Fibroblast of lung (primary cell): ENCODE measurements at regions not wholly inside any gene's neighbourhood (a gene's known extent, or its start where the extent isn't known, plus 50 kb on each side); places are given as distances from the start of the nearest gene placed in this dataset.

Experiments used
- DNase-seq, 2 donors: peaks; one replicate each; pipeline versions ENCODE4 v3.0.0 to v3.0.0-alpha.2; 2010; ENCODE audit warnings: low read depth in 2 of 2
- H2AFZ ChIP-seq: 2 replicates; pipeline ENCODE4 v1.5.1; 2012; ENCODE audit warnings: low read length, control low read depth, inconsistent platforms
- H3K27ac ChIP-seq: 2 replicates; pipeline ENCODE4 v1.5.1; 2011; ENCODE audit warnings: low read length, control low read depth; ENCODE audit not compliant: insufficient read depth
- H3K27me3 ChIP-seq: 2 replicates; pipeline ENCODE4 v1.5.1; 2011; ENCODE audit warnings: mild to moderate bottlenecking, low read length; ENCODE audit not compliant: control insufficient read depth, insufficient read depth
- H3K36me3 ChIP-seq: 2 replicates; pipeline ENCODE4 v1.5.1; 2011; ENCODE audit warnings: low read length; ENCODE audit not compliant: control insufficient read depth, insufficient read depth
- H3K4me1 ChIP-seq: 2 replicates; pipeline ENCODE4 v1.5.1; 2011; ENCODE audit warnings: low read length; ENCODE audit not compliant: control insufficient read depth, insufficient read depth; ENCODE audit errors: extremely low read depth
- H3K4me2 ChIP-seq: 2 replicates; pipeline ENCODE4 v1.5.1; 2011; ENCODE audit warnings: low read length, control low read depth; ENCODE audit not compliant: insufficient read depth; ENCODE audit errors: extremely low read depth
- H3K4me3 ChIP-seq, 4 experiments: fragments of 200-600 bp in 1 of 4; sonication (generic) in 1 of 4; replicated peaks in 1 of 4; 2 replicates each; pipeline ENCODE4 v1.5.1; 2011 to 2016; ENCODE audit warnings: low read length in 4 of 4, low read depth in 3 of 4, mild to moderate bottlenecking in 3 of 4, control low read depth in 2 of 4, inconsistent platforms in 1 of 4, mixed read lengths in 1 of 4; ENCODE audit not compliant: insufficient read depth in 1 of 4; ENCODE audit errors: control extremely low read depth in 1 of 4
- H3K79me2 ChIP-seq: 2 replicates; pipeline ENCODE4 v1.5.1; 2012; ENCODE audit warnings: mild to moderate bottlenecking, low read length, inconsistent platforms; ENCODE audit not compliant: control insufficient read depth, insufficient read depth
- H3K9ac ChIP-seq: 2 replicates; pipeline ENCODE4 v1.5.1; 2011; ENCODE audit warnings: mild to moderate bottlenecking, low read length, control low read depth; ENCODE audit not compliant: insufficient read depth
- H3K9me3 ChIP-seq: 2 replicates; pipeline ENCODE4 v1.5.1; 2012; ENCODE audit warnings: low read depth, low read length; ENCODE audit not compliant: control insufficient read depth, insufficient read depth
- H4K20me1 ChIP-seq: 2 replicates; pipeline ENCODE4 v1.5.1; 2011; ENCODE audit warnings: low read length; ENCODE audit not compliant: control insufficient read depth, insufficient read depth; ENCODE audit errors: extremely low read depth
- EZH2 ChIP-seq: IDR thresholded peaks from 2 replicates; pipeline ENCODE4 v1.5.1; 2012; ENCODE audit warnings: low read length, control low read depth, mild to moderate bottlenecking; ENCODE audit errors: missing control alignments
- TF ChIP-seq, protein P1 (sequence below), 2 donors: IDR thresholded peaks in 1 of 2; conservative IDR thresholded peaks in 1 of 2; 1 replicate in 1 of 2; 2 replicates in 1 of 2; pipeline ENCODE4 v1.5.1; 2011 to 2012; ENCODE audit warnings: low read length in 2 of 2, control low read depth in 1 of 2, inconsistent platforms in 1 of 2, low read depth in 1 of 2, mild to moderate bottlenecking in 1 of 2

DNA sequence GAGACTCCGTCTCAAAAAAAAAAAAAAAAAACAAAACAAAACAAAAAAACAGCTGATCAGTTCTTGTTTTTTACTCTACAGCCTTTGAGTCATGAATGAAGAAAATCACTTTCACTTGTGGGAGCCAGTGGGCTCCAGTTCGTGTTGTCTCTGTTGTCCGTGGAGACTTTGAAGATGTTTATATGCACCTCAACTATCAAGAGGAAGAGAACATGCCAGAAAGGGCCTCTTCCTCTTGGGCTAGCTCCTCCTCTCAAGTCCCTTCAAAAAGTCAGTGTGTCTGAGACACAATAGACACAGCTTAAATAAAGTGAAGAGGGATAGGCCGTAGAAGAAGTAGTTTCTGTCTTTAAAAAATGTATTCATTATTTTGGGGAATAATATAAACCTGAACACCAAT is 182.7 kb downstream of the KDR start:
- no peaks in the 10 kb centered on the region for H3K27me3 ChIP-seq
- no peak overlapping the region for H3K4me2 ChIP-seq
- H3K9ac ChIP-seq: no peak overlapping the region
- no peaks in the 10 kb centered on the region for H3K4me1 ChIP-seq
- H2AFZ ChIP-seq: no peak overlapping the region
- no peaks in the 10 kb centered on the region for H3K36me3 ChIP-seq
- H3K27ac ChIP-seq: no peak overlapping the region
- no peak overlapping the region for H3K4me3 ChIP-seq
- no peak for DNase-seq
- no peaks in the 10 kb centered on the region for H3K79me2 ChIP-seq
- H4K20me1 ChIP-seq: no peaks in the 10 kb centered on the region
- TF ChIP-seq EZH2: no peak
- TF ChIP-seq, protein P1, sequence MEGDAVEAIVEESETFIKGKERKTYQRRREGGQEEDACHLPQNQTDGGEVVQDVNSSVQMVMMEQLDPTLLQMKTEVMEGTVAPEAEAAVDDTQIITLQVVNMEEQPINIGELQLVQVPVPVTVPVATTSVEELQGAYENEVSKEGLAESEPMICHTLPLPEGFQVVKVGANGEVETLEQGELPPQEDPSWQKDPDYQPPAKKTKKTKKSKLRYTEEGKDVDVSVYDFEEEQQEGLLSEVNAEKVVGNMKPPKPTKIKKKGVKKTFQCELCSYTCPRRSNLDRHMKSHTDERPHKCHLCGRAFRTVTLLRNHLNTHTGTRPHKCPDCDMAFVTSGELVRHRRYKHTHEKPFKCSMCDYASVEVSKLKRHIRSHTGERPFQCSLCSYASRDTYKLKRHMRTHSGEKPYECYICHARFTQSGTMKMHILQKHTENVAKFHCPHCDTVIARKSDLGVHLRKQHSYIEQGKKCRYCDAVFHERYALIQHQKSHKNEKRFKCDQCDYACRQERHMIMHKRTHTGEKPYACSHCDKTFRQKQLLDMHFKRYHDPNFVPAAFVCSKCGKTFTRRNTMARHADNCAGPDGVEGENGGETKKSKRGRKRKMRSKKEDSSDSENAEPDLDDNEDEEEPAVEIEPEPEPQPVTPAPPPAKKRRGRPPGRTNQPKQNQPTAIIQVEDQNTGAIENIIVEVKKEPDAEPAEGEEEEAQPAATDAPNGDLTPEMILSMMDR (conservative IDR thresholded peaks at IDR 0.05 in 1 of 2, IDR thresholded peaks at IDR 0.05 in 1 of 2; ENCODE audit: low read depth in 1 of 2, low read length in 2 of 2): no peak
- no peaks in the 10 kb centered on the region for H3K9me3 ChIP-seq

DNA sequence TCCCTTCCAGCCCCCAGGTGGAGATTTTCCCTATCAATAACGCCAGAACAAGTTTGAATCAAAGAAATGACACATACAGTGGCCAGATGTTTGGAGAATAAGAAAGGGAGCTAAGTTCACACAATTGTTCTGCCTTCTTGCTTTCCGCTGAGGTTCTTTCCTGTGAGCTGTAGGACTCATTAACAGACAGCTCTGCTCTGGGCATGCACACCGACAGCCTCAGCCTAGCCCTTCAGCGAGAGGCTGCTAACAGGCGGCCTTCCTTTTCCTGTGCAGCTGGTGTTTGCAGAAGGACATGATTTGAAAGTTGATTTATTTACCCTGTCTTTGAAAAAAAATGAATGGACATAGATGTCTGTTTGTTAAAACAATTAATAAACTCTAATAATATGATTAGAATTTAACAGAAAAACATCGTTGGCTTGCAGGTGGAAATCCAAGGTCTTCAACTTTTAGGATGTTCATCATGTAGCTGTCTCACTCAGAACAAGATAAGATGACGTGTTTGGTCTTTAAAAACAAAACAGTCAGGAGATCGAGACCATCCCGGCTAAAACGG is 183.3 kb downstream of the KDR start:
- no peaks in the 10 kb centered on the region for H3K4me1 ChIP-seq
- peak overlapping the region in 1 of 4 experiments; percentile 12 for H3K4me3 ChIP-seq
- H2AFZ ChIP-seq: no peak overlapping the region
- H3K27me3 ChIP-seq: no peaks in the 10 kb centered on the region
- no peak overlapping the region for H3K9ac ChIP-seq
- no peaks in the 10 kb centered on the region for H3K9me3 ChIP-seq
- DNase-seq: no peak
- TF ChIP-seq, protein P1 (conservative IDR thresholded peaks at IDR 0.05 in 1 of 2, IDR thresholded peaks at IDR 0.05 in 1 of 2; ENCODE audit: low read depth in 1 of 2, low read length in 2 of 2): no peak
- TF ChIP-seq EZH2: no peak
- no peaks in the 10 kb centered on the region for H4K20me1 ChIP-seq
- no peaks in the 10 kb centered on the region for H3K36me3 ChIP-seq
- no peak overlapping the region for H3K27ac ChIP-seq
- H3K4me2 ChIP-seq: no peak overlapping the region
- no peaks in the 10 kb centered on the region for H3K79me2 ChIP-seq

DNA sequence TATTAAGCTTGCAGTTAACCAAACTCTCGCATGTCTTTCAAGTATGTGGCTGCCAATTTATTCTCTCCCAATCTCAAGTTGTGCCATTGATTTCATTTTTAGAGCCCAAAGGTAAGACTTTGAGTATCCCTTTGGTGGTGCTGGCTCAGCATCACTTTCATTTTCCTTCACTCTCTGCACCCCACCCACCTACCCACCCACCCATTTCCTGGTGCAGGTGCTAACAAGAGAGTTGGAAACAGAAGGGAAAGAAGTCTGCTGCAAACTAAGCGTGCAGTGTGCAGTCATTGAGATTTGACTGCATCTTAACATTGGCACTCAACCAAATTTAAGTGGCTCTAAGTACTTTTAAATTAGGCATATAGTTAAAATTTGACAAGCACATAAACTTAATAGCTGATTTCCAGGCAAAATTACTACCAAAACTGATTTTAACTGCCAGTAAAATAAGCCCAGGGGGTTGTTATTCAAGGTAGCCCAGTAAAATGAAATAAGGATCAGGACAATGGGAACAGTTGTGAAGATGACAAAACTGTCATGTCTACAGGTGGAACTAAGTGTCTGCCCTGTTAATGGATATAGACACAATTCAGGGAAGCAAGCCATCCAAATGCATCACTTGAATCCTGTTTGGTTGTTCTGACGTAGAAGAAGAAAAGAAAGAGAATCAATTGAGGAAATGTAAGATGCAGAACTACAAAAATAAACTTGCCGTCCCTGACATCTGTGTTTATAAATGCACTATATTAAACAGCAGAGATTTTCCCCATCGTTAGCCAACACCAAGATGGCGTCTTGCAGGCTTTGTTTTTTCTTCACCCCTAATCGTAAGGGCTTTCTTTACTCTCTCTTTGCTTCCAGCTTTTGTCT is 184.2 kb downstream of the KDR start:
- Histone ChIP-seq H3K4me1 (no peaks in the 10 kb centered on the region), H3K36me3 (no peaks in the 10 kb centered on the region), H3K4me3 (peak overlapping the region in 1 of 4 experiments; percentile 12), H3K79me2 (no peaks in the 10 kb centered on the region), H3K27me3 (no peaks in the 10 kb centered on the region), H3K9me3 (no peaks in the 10 kb centered on the region), H3K27ac (no peak overlapping the region), H3K9ac (no peak overlapping the region), H3K4me2 (no peak overlapping the region), H4K20me1 (no peaks in the 10 kb centered on the region), H2AFZ (no peak overlapping the region)
- DNase-seq: peak in 1 of 2 donors; percentile 4
- TF ChIP-seq, protein P1 (conservative IDR thresholded peaks at IDR 0.05 in 1 of 2, IDR thresholded peaks at IDR 0.05 in 1 of 2; ENCODE audit: low read depth in 1 of 2, low read length in 2 of 2): no peak
- no peak for TF ChIP-seq EZH2
